GM12874 (cell line): ENCODE measurements at regions not wholly inside any gene's neighbourhood (a gene's known extent, or its start where the extent isn't known, plus 50 kb on each side); places are given as distances from the start of the nearest gene placed in this dataset.

Experiments used
- CTCF ChIP-seq: IDR thresholded peaks from 2 replicates; pipeline ENCODE4 v1.5.1; 2011; ENCODE audit warnings: low read depth, mild to moderate bottlenecking, control low read depth, low read length, moderate library complexity; ENCODE audit not compliant: insufficient read depth

DNA sequence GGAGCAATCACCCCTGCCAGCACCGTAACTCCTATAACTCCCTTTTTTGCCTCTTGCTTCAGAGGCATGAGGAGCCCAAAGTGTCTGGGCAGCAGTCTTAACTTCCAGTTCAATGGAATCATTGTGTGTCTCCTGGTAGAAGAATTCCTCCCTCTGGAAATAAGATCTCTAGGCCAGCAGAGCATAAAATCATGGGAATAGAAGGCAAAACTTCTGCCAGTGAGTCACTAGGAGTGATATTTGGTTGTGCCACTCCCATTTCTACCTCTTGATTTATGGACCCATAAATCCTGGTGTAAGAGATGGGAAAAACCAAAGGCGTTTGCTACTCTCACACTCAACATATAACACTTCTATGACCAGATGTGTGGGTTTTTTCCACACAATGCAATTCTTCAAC, 104.9 kb upstream of the FAM180A start:
- TF ChIP-seq CTCF, result no peak

- no peak for TF ChIP-seq CTCF
These were observed 104.4 kb upstream of the FAM180A start for GRCh38 chr7:135853008-135853407.

GRCh38 chr7:135847242-135847641, 98.6 kb upstream of the FAM180A start:
- TF ChIP-seq CTCF, result no peak

DNA sequence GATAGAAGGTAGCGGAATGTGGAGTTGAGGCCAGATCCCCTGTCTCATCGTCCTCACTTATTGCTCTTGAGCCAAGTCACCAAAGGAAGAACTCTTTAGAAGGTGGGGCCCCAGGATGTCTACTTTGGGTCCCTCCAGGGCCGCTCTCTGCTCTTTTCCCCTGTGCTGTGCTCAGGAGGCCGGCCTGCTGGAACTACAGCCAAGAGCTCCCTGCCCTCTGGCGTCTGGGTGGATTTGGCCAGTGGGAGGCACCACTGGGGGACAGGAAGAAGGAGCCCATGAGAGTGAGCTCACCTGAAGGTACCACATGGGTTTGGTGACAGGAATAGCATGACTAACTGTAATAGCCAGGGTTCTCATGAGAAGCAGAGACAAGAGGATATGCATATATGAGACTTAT, 97.7 kb upstream of the FAM180A start:
- TF ChIP-seq CTCF, result no peak

GRCh38 chr7:135845415-135846075, 96.9 kb upstream of the FAM180A start:
- no peak for TF ChIP-seq CTCF

- TF ChIP-seq CTCF, result no peak
These were observed 96.3 kb upstream of the FAM180A start for GRCh38 chr7:135844903-135845302.

- TF ChIP-seq CTCF, result no peak
These were observed 94.6 kb upstream of the FAM180A start for GRCh38 chr7:135843214-135843613.
